NCI-H128 (cell line): ENCODE measurements at regions not wholly inside any gene's neighbourhood (a gene's known extent, or its start where the extent isn't known, plus 50 kb on each side); places are given as distances from the start of the nearest gene placed in this dataset.

Experiments
- DNase-seq: peaks from one replicate; lab custom pipeline; 2025; ENCODE audit not compliant: unreplicated experiment; lab: John Stamatoyannopoulos, UW

DNA sequence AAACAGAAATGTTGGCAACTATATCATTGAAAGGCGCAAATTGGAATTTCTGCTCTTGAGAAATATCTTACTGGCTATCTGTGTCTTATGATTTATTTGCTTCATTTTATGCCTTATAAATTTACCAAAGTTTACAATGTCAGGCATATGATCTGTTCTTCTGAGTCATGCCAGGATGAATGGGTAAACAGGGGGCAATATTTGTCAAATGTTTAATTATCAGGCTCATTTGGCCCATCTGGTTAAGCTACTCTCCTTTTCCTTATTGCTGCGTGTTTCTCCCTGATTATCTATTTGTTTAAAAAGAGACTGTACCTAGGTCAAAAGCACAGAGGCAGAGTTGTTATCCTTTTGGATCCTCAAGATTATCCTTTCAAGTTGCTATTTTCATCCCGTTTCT, 903.8 kb upstream of the PCDH10 start:
- no peak for DNase-seq

DNA sequence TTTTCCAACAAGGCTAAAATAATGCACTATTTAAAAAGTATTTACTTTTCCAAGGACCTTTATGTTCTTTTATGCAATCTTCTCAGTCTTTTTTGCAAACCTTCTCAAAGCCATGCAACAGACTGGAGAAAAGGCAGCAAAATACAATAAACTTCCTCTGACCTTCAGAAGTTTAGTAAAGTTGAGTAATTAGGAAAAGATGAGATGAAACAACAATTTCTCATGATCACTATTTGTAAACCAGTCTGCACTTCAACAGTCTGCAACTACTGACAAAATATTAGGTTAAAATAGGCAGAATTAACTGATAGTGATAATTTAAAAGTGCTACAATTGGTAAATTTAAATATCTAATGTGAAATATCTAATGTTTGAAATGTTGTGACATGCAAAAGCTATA, 884.9 kb upstream of the PCDH10 start:
- DNase-seq, result no peak

- DNase-seq, result no peak
These were observed 882.7 kb upstream of the PCDH10 start for GRCh38 chr4:132266374-132266773.

DNA sequence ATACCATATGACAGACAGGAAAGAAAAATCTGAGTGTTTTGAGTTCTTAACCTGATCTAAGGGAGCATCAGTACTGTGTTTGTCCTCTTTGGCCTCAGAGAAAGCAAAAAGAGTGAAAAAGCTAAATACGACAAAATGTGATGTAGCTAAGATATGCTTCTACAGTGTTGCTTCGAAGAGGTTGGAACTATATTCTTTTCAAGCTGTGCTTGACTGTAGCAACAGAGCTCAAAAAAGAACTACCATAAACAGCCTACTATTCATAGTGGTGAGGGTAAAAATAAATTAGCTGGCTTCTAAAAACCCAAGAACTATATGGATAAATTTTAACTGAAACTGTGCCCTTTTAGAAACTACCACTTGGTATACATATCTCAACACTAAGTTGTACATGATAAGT, 881.8 kb upstream of the PCDH10 start:
- no peak for DNase-seq

DNA sequence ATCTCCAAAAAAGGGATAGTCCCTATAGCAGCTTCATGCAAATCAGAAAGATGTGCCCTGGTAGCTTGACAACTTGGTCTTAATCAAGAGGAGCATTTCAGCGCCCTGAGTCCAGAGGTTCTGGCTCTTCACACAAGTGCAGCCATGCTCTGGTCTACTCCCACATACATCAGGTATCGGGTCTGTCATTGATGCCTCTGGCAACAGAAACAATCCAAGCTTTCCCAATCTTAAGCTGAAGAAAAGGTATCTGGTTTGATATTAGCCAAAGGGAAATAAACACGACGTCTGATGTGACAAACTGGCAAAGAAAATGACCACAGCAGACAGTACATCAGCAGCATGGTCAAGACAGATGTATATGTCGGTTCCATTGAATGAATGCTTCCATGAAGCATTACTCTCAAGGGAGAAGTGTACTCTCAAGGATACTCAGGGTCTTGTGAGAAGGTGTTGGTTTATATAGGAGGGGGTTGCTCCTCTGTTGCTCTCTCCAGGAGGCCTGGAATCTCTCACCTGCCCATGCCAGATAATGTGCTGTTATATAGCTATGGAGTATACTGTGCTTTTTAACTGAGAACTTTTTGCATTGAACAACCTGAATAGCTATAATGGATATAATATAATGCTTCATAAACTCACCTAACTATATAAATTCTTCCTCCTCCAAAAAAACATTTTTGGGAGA, 879.6 kb upstream of the PCDH10 start:
- DNase-seq, result no peak

DNA sequence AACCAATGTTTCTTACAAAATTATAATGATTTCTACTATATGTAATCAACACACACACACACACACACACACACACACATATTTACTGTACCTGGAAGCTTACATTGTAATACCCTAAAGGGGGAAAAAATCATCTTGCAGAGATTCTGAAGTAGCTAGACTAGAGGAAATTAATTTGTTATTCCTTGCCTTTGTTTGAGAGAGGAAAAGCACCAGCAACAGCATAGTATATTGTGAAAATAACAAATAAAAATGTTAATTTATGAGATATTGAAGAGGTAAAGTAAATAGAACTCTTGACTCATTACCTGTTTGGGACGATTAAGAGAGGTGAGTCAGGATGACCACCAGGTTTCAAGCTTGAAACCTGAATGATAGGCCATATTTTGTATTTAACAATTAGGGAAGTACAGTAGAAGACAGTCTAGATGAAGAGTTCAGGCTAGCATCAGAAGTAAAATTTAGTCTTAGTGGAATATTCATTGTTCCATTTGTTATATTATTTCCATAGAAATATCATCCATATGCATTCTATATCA, 873.4 kb upstream of the PCDH10 start:
- DNase-seq, result no peak

- no peak for DNase-seq
These were observed 872.9 kb upstream of the PCDH10 start for GRCh38 chr4:132276185-132276584.

GRCh38 chr4:132276989-132277388, 872.1 kb upstream of the PCDH10 start:
- no peak for DNase-seq

- no peak for DNase-seq
These were observed 867.4 kb upstream of the PCDH10 start for GRCh38 chr4:132281733-132282132.

- no peak for DNase-seq
These were observed 864.1 kb upstream of the PCDH10 start for GRCh38 chr4:132284910-132285426.

DNA sequence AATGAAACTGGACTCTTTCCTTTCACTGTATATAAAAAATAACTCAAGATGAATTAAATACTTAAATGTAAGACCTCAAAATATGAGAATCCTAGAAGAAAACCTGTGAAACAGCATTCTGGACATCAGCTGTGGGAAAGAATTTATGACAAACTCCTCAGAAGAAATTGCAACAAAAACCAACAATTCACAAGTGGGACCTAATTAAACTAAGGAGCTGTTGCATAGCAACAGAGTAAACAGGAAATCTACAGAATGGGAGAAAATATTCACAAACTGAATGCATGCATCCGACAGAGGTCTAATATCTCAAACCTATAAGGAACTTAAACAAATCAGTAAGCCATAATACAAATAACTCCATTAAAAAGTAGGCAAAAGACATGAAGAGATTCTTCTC, 851.7 kb upstream of the PCDH10 start:
- DNase-seq, result no peak

DNA sequence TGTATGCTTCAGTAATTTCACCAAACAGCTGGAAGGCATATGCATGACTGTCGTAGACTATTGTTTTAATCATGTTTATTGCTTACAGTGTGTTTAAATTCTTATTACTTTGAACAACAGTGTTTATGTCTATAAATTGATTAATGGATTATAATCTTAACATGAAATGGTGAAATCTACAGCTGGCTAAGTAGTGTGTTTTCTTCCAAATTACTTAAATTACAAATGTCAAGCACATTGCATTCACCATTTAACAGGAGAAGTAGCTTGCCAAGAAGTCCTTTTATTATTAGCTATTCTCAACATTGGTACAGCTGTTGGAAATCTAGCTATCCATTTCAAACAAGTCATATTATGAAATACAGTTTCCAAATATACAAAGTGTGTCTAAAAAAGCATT, 849.3 kb upstream of the PCDH10 start:
- DNase-seq, result no peak

GRCh38 chr4:132312521-132312920, 836.6 kb upstream of the PCDH10 start:
- no peak for DNase-seq

- no peak for DNase-seq
These were observed 835.2 kb upstream of the PCDH10 start for GRCh38 chr4:132313852-132314251.

- DNase-seq, result no peak
These were observed 832.4 kb upstream of the PCDH10 start for GRCh38 chr4:132316738-132317137.

GRCh38 chr4:132317923-132318322, 831.2 kb upstream of the PCDH10 start:
- no peak for DNase-seq

- no peak for DNase-seq
These were observed 820.3 kb upstream of the PCDH10 start for GRCh38 chr4:132328761-132329160.

DNA sequence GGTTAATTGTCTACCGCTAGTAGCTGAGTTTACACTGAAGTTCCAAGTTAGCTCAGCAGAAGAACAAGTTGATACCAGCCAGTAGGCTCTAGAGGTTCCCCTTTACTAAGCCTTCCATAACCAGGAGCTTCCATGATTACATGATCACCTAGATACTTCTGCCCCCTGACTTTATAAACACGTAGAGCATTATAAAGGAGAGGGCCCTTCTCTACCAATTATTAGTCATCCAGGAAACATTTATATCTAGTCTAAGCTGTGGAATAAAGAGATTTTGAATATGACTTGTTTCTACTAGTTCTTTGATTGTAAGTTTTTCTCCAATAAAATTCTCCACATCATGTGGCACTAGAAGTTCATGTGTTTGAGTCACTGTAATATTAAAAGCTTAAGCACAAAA, 818.1 kb upstream of the PCDH10 start:
- DNase-seq, result no peak

GRCh38 chr4:132332932-132333723, 816.0 kb upstream of the PCDH10 start:
- DNase-seq, result no peak

DNA sequence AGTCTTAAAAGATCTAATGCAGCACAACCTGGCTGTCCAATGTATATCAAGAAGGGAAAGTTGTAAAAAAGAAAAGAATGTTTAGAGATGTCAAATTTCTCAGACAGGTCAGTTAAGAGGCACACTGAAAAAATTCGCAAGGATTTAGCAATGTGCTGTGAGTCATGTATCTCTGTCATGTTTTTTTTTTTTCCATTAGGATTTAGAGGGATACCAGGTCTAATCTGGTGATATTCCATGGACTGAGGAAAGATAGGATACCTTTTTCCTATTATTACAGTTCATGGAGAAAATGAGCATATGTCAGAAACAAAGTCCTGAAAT, 815.4 kb upstream of the PCDH10 start:
- no peak for DNase-seq

GRCh38 chr4:132334081-132334480, 815.0 kb upstream of the PCDH10 start:
- no peak for DNase-seq
